HCT116 (cell line): ENCODE measurements at regions not wholly inside any gene's neighbourhood (a gene's known extent, or its start where the extent isn't known, plus 50 kb on each side); places are given as distances from the start of the nearest gene placed in this dataset.

Experiments
- ATAC-seq: fragments of 200-7000 bp; cut with Tn5 transposase; 2 replicates; pipeline ENCODE4 v1.9.1; 2020; ENCODE audit warnings: mild to moderate bottlenecking, moderate library complexity
- BruUV-seq: library from RNA; stranded (reverse); fragments of 400-500 nt; replicated peaks from 2 replicates; lab custom pipeline; 2021; lab: Mats Ljungman, UMichigan
- CTCF ChIA-PET: fragments of 300-600 bp; sonication (Branson Sonifier 250); formaldehyde crosslinking; loops from one replicate; lab custom pipeline; 2021; ENCODE audit warnings: antibody characterized with exemption; lab: Charles Lee
- POLR2A ChIA-PET: fragments of 300-600, 350-600 bp; sonication (Branson Sonifier 250); formaldehyde crosslinking; loops from one replicate; lab custom pipeline; 2021; ENCODE audit warnings: antibody characterized with exemption; lab: Charles Lee
- RAD21 ChIA-PET, 2 experiments: fragments of 300-600 bp; sonication (Branson Sonifier 250); formaldehyde crosslinking; loops; one replicate each; lab custom pipeline; 2023; ENCODE audit warnings: low total read pairs in 2 of 2; ENCODE audit not compliant: uncharacterized antibody in 2 of 2, unreplicated experiment in 2 of 2, low non-redundant PET in 1 of 2; lab: Charles Lee
- DNase-seq: peaks from one replicate; pipeline ENCODE4 v3.0.0-alpha.2; 2010; ENCODE audit warnings: low read depth, low spot score
- H2AFZ ChIP-seq: fragments of 200-600 bp; shearing (Covaris generic), sonication (generic); 2 replicates; pipeline ENCODE4 v1.6.1; 2017; ENCODE audit warnings: low read depth, mixed run types, mixed read lengths, antibody characterized with exemption, low read length; ENCODE audit not compliant: poor library complexity, severe bottlenecking
- H3K27ac ChIP-seq: 2 replicates; pipeline ENCODE4 v1.5.1; 2012; ENCODE audit warnings: low read depth, low read length
- H3K27me3 ChIP-seq: fragments of 200-600 bp; sonication (generic); 2 replicates; pipeline ENCODE4 v1.6.1; 2016; ENCODE audit warnings: mixed run types, low read length, mixed read lengths; ENCODE audit not compliant: insufficient read depth
- H3K36me3 ChIP-seq, 2 experiments: fragments of 200-500 bp in 1 of 2; fragments of 200-600 bp in 1 of 2; sonication (Bioruptor generic) in 1 of 2; sonication (generic) in 1 of 2; 2 replicates each; pipeline versions ENCODE4 v1.5.1 to v1.6.1; 2014 to 2016; ENCODE audit warnings: low read length in 2 of 2, inconsistent platforms in 1 of 2, mixed read lengths in 1 of 2, mixed run types in 1 of 2; ENCODE audit not compliant: insufficient read depth in 2 of 2, control insufficient read depth in 1 of 2
- H3K4me1 ChIP-seq, 2 experiments: fragments of 200-600 bp in 1 of 2; sonication (generic) in 1 of 2; 2 replicates each; pipeline versions ENCODE4 v1.5.1 to v1.6.1; 2012 to 2017; ENCODE audit warnings: low read length in 2 of 2, inconsistent platforms in 1 of 2, mild to moderate bottlenecking in 1 of 2, mixed read lengths in 1 of 2, mixed run types in 1 of 2, moderate library complexity in 1 of 2; ENCODE audit not compliant: insufficient read depth in 2 of 2, control insufficient read depth in 1 of 2
- H3K4me2 ChIP-seq: fragments of 200-600 bp; sonication (generic); 2 replicates; pipeline ENCODE4 v1.6.1; 2017; ENCODE audit warnings: mixed run types, low read length, mixed read lengths
- H3K4me3 ChIP-seq, 2 experiments: fragments of 200-600 bp in 1 of 2; sonication (generic) in 1 of 2; replicated peaks in 1 of 2; 2 replicates each; pipeline ENCODE4 v1.5.1; 2011 to 2016; ENCODE audit warnings: low read length in 2 of 2, control low read depth in 1 of 2, low read depth in 1 of 2, mild to moderate bottlenecking in 1 of 2, mixed read lengths in 1 of 2, mixed run types in 1 of 2
- H3K79me2 ChIP-seq: fragments of 200-600 bp; sonication (generic); 2 replicates; pipeline ENCODE4 v1.6.1; 2017; ENCODE audit warnings: mild to moderate bottlenecking, mixed run types, low read length, moderate library complexity, mixed read lengths; ENCODE audit not compliant: insufficient read depth
- H3K9ac ChIP-seq: fragments of 200-600 bp; sonication (generic); 2 replicates; pipeline ENCODE4 v1.6.1; 2016; ENCODE audit warnings: low read length, mixed read lengths
- H3K9me2 ChIP-seq: fragments of 200-600 bp; sonication (generic), shearing (Covaris generic); 2 replicates; pipeline ENCODE4 v1.6.1; 2017; ENCODE audit warnings: mixed run types, mild to moderate bottlenecking, moderate library complexity; ENCODE audit not compliant: insufficient read depth
- H3K9me3 ChIP-seq, 2 experiments: fragments of 200-500 bp in 1 of 2; fragments of 200-600 bp in 1 of 2; sonication (Bioruptor generic) in 1 of 2; sonication (generic) in 1 of 2; 2 replicates each; pipeline ENCODE4 v1.6.1; 2014 to 2017; ENCODE audit warnings: low read length in 2 of 2, mixed read lengths in 2 of 2, inconsistent platforms in 1 of 2, low read depth in 1 of 2, mild to moderate bottlenecking in 1 of 2, mixed run types in 1 of 2, moderate library complexity in 1 of 2; ENCODE audit not compliant: control insufficient read depth in 1 of 2, insufficient read depth in 1 of 2
- H4K20me1 ChIP-seq: fragments of 200-600 bp; sonication (generic), shearing (Covaris generic); 2 replicates; pipeline ENCODE4 v1.6.1; 2017; ENCODE audit warnings: mixed run types, mild to moderate bottlenecking, moderate library complexity; ENCODE audit not compliant: insufficient read depth
- CBX3 ChIP-seq: IDR thresholded peaks from 2 replicates; pipeline ENCODE4 v1.6.1; 2012; ENCODE audit warnings: low read depth
- CEBPB ChIP-seq: IDR thresholded peaks from 2 replicates; pipeline ENCODE4 v1.6.1; 2012; ENCODE audit warnings: low read depth
- CTCF ChIP-seq, 3 experiments: fragments of 200-600 bp in 1 of 3; sonication (generic) in 1 of 3; IDR thresholded peaks in 2 of 3; conservative IDR thresholded peaks in 1 of 3; 2 replicates each; pipeline ENCODE4 v1.5.1; 2012 to 2017; ENCODE audit warnings: low read depth in 2 of 3, low read length in 2 of 3, antibody characterized with exemption in 1 of 3, borderline replicate concordance in 1 of 3, control low read depth in 1 of 3, mild to moderate bottlenecking in 1 of 3, mixed read lengths in 1 of 3, mixed run types in 1 of 3, moderate library complexity in 1 of 3; ENCODE audit not compliant: insufficient read depth in 1 of 3
- EGR1 ChIP-seq: IDR thresholded peaks from 2 replicates; pipeline ENCODE4 v1.6.1; 2012; ENCODE audit warnings: low read depth
- ELF1 ChIP-seq: IDR thresholded peaks from 2 replicates; pipeline ENCODE4 v1.6.1; 2012; ENCODE audit warnings: low read depth, borderline replicate concordance
- EZH2 ChIP-seq: fragments of 200-600 bp; sonication (generic); IDR thresholded peaks from 2 replicates; pipeline ENCODE4 v1.6.1; 2017; ENCODE audit warnings: antibody characterized with exemption, mixed run types
- EZH2phosphoT487 ChIP-seq: fragments of 200-600 bp; IDR thresholded peaks from 2 replicates; pipeline ENCODE4 v1.6.1; 2018; ENCODE audit warnings: antibody characterized with exemption, borderline replicate concordance
- JUND ChIP-seq: IDR thresholded peaks from 2 replicates; pipeline ENCODE4 v1.6.1; 2012
- POLR2A ChIP-seq: IDR thresholded peaks from 2 replicates; pipeline ENCODE4 v1.7.0; 2011; ENCODE audit warnings: borderline replicate concordance; ENCODE audit not compliant: insufficient read depth, insufficient read length; ENCODE audit errors: extremely low read depth
- SIN3A ChIP-seq: IDR thresholded peaks from 2 replicates; pipeline ENCODE4 v1.6.1; 2012; ENCODE audit warnings: low read depth
- SP1 ChIP-seq: IDR thresholded peaks from 2 replicates; pipeline ENCODE4 v1.6.1; 2012; ENCODE audit warnings: low read depth
- SRF ChIP-seq: IDR thresholded peaks from 2 replicates; pipeline ENCODE4 v1.6.1; 2012; ENCODE audit warnings: low read depth
- TCF7L2 ChIP-seq: IDR thresholded peaks from 2 replicates; pipeline ENCODE4 v1.7.0; 2011; ENCODE audit warnings: borderline replicate concordance, inconsistent platforms; ENCODE audit not compliant: insufficient read depth, insufficient read length; ENCODE audit errors: extremely low read depth
- YY1 ChIP-seq: IDR thresholded peaks from 2 replicates; pipeline ENCODE4 v1.6.1; 2011; ENCODE audit warnings: low read length, low read depth, moderate library complexity, mild to moderate bottlenecking; ENCODE audit not compliant: insufficient replicate concordance; ENCODE audit errors: extremely low read depth
- ZFX ChIP-seq: fragments of 450-650 bp; IDR thresholded peaks from 2 replicates; pipeline ENCODE4 v1.6.1; 2017
- ZNF274 ChIP-seq: fragments of 200-500 bp; sonication (Bioruptor generic); IDR thresholded peaks from 2 replicates; pipeline ENCODE4 v1.6.1; 2014; ENCODE audit warnings: mild to moderate bottlenecking, low read depth, low read length, inconsistent platforms
- intact Hi-C: fragments of 100-400 bp; cut with micrococcal nuclease; formaldehyde crosslinking; loops from 2 replicates; pipeline ENCODE4 v1.10.0; 2022
- TF ChIP-seq, protein P1 (sequence below): IDR thresholded peaks from 2 replicates; pipeline ENCODE4 v1.6.1; 2011; ENCODE audit warnings: mild to moderate bottlenecking, low read length, moderate library complexity; ENCODE audit not compliant: insufficient replicate concordance; ENCODE audit errors: extremely low read depth
- TF ChIP-seq, protein P2 (sequence below): IDR thresholded peaks from 2 replicates; pipeline ENCODE4 v1.6.1; 2012; ENCODE audit warnings: low read depth
- TF ChIP-seq, protein P3 (sequence below): IDR thresholded peaks from 2 replicates; pipeline ENCODE4 v1.6.1; 2012

DNA sequence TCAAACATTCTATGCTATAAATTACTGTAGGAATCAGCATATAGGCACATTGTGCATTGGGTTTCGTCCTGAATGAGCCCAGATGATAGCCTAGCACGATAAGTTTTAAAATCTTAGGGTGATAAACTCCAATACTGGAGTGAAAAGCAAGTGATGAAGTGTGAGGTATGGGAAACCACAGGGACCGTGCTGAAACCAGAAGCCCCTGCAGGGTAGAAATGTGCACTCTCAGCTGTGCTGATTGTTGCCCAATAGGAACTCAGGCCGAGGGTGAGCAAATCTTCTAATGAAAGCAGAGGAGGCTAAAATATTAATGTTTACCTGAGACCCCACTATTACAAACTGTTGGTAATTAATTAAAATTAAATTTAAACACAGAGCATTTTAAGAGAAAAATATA is 1486.6 kb downstream of the AACS start:
- Histone ChIP-seq H3K79me2 (no peaks in the 10 kb centered on the region), H3K4me2 (no peak overlapping the region), H3K9me3 (peaks cover 0 to 14% of the 10 kb centered on the region in 2 experiments; a peak in 2 of 4 replicates), H4K20me1 (no peaks in the 10 kb centered on the region), H3K36me3 (no peaks in the 10 kb centered on the region), H3K4me1 (no peaks in the 10 kb centered on the region), H3K9ac (no peak overlapping the region), H3K27ac (no peak overlapping the region), H2AFZ (no peak overlapping the region), H3K9me2 (no peaks in the 10 kb centered on the region), H3K27me3 (no peaks in the 10 kb centered on the region), H3K4me3 (no peak overlapping the region)
- TF ChIP-seq JUND (no peak), EZH2 (no peak), ELF1 (no peak), ZNF274 (no peak), TCF7L2 (no peak), YY1 (no peak), SP1 (no peak), SRF (no peak), SIN3A (no peak), EGR1 (no peak), CEBPB (no peak), EZH2phosphoT487 (no peak), CBX3 (no peak), POLR2A (no peak), ZFX (no peak), CTCF (IDR thresholded peaks at IDR 0.05 in 2 of 3, conservative IDR thresholded peaks at IDR 0.05 in 1 of 3; ENCODE audit: borderline replicate concordance in 1 of 3, insufficient read depth in 1 of 3, low read depth in 2 of 3, low read length in 2 of 3) (no peak)
- TF ChIP-seq, protein P1, sequence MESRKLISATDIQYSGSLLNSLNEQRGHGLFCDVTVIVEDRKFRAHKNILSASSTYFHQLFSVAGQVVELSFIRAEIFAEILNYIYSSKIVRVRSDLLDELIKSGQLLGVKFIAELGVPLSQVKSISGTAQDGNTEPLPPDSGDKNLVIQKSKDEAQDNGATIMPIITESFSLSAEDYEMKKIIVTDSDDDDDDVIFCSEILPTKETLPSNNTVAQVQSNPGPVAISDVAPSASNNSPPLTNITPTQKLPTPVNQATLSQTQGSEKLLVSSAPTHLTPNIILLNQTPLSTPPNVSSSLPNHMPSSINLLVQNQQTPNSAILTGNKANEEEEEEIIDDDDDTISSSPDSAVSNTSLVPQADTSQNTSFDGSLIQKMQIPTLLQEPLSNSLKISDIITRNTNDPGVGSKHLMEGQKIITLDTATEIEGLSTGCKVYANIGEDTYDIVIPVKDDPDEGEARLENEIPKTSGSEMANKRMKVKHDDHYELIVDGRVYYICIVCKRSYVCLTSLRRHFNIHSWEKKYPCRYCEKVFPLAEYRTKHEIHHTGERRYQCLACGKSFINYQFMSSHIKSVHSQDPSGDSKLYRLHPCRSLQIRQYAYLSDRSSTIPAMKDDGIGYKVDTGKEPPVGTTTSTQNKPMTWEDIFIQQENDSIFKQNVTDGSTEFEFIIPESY: no peak
- TF ChIP-seq, protein P2, sequence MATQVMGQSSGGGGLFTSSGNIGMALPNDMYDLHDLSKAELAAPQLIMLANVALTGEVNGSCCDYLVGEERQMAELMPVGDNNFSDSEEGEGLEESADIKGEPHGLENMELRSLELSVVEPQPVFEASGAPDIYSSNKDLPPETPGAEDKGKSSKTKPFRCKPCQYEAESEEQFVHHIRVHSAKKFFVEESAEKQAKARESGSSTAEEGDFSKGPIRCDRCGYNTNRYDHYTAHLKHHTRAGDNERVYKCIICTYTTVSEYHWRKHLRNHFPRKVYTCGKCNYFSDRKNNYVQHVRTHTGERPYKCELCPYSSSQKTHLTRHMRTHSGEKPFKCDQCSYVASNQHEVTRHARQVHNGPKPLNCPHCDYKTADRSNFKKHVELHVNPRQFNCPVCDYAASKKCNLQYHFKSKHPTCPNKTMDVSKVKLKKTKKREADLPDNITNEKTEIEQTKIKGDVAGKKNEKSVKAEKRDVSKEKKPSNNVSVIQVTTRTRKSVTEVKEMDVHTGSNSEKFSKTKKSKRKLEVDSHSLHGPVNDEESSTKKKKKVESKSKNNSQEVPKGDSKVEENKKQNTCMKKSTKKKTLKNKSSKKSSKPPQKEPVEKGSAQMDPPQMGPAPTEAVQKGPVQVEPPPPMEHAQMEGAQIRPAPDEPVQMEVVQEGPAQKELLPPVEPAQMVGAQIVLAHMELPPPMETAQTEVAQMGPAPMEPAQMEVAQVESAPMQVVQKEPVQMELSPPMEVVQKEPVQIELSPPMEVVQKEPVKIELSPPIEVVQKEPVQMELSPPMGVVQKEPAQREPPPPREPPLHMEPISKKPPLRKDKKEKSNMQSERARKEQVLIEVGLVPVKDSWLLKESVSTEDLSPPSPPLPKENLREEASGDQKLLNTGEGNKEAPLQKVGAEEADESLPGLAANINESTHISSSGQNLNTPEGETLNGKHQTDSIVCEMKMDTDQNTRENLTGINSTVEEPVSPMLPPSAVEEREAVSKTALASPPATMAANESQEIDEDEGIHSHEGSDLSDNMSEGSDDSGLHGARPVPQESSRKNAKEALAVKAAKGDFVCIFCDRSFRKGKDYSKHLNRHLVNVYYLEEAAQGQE: no peak
- TF ChIP-seq, protein P3, sequence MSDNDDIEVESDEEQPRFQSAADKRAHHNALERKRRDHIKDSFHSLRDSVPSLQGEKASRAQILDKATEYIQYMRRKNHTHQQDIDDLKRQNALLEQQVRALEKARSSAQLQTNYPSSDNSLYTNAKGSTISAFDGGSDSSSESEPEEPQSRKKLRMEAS: no peak
- no peak for DNase-seq
- intact Hi-C loops: no loop called here
- POLR2A ChIA-PET: no interaction called here
- CTCF ChIA-PET: no interaction called here
- RAD21 ChIA-PET: no interaction called here
- ATAC-seq: no peak
- BruUV-seq: no TSS peak
